ENCODE measurements at regions not wholly inside any gene's neighbourhood (a gene's known extent, or its start where the extent isn't known, plus 50 kb on each side); places are given as distances from the start of the nearest gene placed in this dataset.
"Not testable (repeated sequence)": the region's sequence is repeated elsewhere in the genome, so short reads cannot be mapped to it uniquely, and the experiment has no call there.

- not testable (repeated sequence) for H3F3A ChIP-seq (replicated peaks; ENCODE audit: low read depth); H3K4me2 ChIP-seq; H3K4me1 ChIP-seq (ENCODE audit: insufficient read depth); H3K36me3 ChIP-seq (ENCODE audit: insufficient read depth); H3K36me3 Mint-ChIP-seq (ENCODE audit: low read depth); H3K27ac ChIP-seq (ENCODE audit: low read depth); H3K9me3 Mint-ChIP-seq; H3K4me3 Mint-ChIP-seq; H3K4me3 ChIP-seq; ATAC-seq; H3K9me2 ChIP-seq (ENCODE audit: insufficient read depth); H4K20me1 ChIP-seq (replicated peaks; ENCODE audit: insufficient read depth); H3K79me2 ChIP-seq (replicated peaks; ENCODE audit: insufficient read depth); H3K27me3 Mint-ChIP-seq (ENCODE audit: insufficient read depth, low read depth, poor library complexity); DNase-seq (ENCODE audit: low spot score); H3K27ac Mint-ChIP-seq; H3K27me3 ChIP-seq (ENCODE audit: insufficient read depth)
- H3K4me1 Mint-ChIP-seq: peaks cover 10% of the 10 kb centered on the region
- H2AFZ ChIP-seq: peak overlapping the region; percentile 6; the same call in 1 of the 2 replicates
Observed at GRCh38 chr3:196136640-196136989, 54.7 kb upstream of the TFRC start.

- no peak overlapping the region for H3K27ac ChIP-seq (ENCODE audit: low read depth)
Observed at GRCh38 chr3:196135693-196136639, 54.1 kb upstream of the TFRC start.

More at GRCh38 chr3:196135693-196136639, 54.1 kb upstream of the TFRC start:
- Mint-ChIP-seq H3K27me3 (ENCODE audit: insufficient read depth, low read depth, poor library complexity) (peaks cover 7% of the 10 kb centered on the region), H3K27ac (no peak overlapping the region), H3K4me3 (no peak overlapping the region), H3K36me3 (ENCODE audit: low read depth) (no peaks in the 10 kb centered on the region), H3K4me1 (peaks cover 10% of the 10 kb centered on the region), H3K9me3 (no peaks in the 10 kb centered on the region)
- no peaks in the 10 kb centered on the region for H3F3A ChIP-seq (replicated peaks; ENCODE audit: low read depth)
- no peaks in the 10 kb centered on the region for H3K79me2 ChIP-seq (replicated peaks; ENCODE audit: insufficient read depth)
- no peaks in the 10 kb centered on the region for H3K36me3 ChIP-seq (ENCODE audit: insufficient read depth)
- TF ChIP-seq CREB1 (CRISPR knock-in tag; IDR thresholded peaks at IDR 0.05; ENCODE audit: low read depth) (no peak), CTCF (conservative IDR thresholded peaks at IDR 0.05; ENCODE audit: low read depth in 2 of 2) (no peak), REST (IDR thresholded peaks at IDR 0.05; ENCODE audit: unreplicated experiment) (no peak), POLR2AphosphoS5 (IDR thresholded peaks at IDR 0.05; ENCODE audit: low read depth) (no peak), ZNF114 (CRISPR knock-in tag; IDR thresholded peaks at IDR 0.05) (no peak), JUNB (IDR thresholded peaks at IDR 0.05; ENCODE audit: unreplicated experiment) (no peak)
- H3K9me2 ChIP-seq (ENCODE audit: insufficient read depth): no peaks in the 10 kb centered on the region
- no peaks in the 10 kb centered on the region for H3K4me1 ChIP-seq (ENCODE audit: insufficient read depth)
- H3K27me3 ChIP-seq (ENCODE audit: insufficient read depth): no peaks in the 10 kb centered on the region
- no peaks in the 10 kb centered on the region for H4K20me1 ChIP-seq (replicated peaks; ENCODE audit: insufficient read depth)
- no peak for DNase-seq (ENCODE audit: low spot score)
- H3K4me3 ChIP-seq: no peak overlapping the region
- ATAC-seq: peak; percentile 29
- H3K4me2 ChIP-seq: no peak overlapping the region
- peak overlapping the region; percentile 6; the same call in 1 of the 2 replicates for H2AFZ ChIP-seq
